Endothelial cell of umbilical vein (primary cell): ENCODE measurements at regions not wholly inside any gene's neighbourhood (a gene's known extent, or its start where the extent isn't known, plus 50 kb on each side); places are given as distances from the start of the nearest gene placed in this dataset.

ENCODE experiments used
- BruUV-seq: library from RNA; stranded (reverse); fragments of 400-500 nt; replicated peaks from 2 replicates; lab custom pipeline; 2021; lab: Mats Ljungman, UMichigan
- CTCF ChIA-PET: fragments of 300-600, 350-600 bp; sonication (Branson Sonifier 250); formaldehyde crosslinking; loops from one replicate; lab custom pipeline; 2021; ENCODE audit warnings: antibody characterized with exemption, inconsistent platforms; lab: Charles Lee
- POLR2A ChIA-PET: fragments of 300-600, 350-600 bp; sonication (Branson Sonifier 250); formaldehyde crosslinking; loops from one replicate; lab custom pipeline; 2021; ENCODE audit warnings: antibody characterized with exemption, inconsistent platforms; lab: Charles Lee
- DNase-seq: peaks from one replicate; pipeline ENCODE4 v3.0.0-alpha.2; 2011; ENCODE audit warnings: low read depth, low spot score
- FAIRE-seq: peaks from 2 replicates; lab custom pipeline; 2011; peaks lifted over from hg19 to GRCh38; lab: Jason Lieb, UNC
- H2AFZ ChIP-seq: 2 replicates; pipeline ENCODE4 v1.6.0; 2012; ENCODE audit warnings: low read depth, low read length, control low read depth, inconsistent platforms
- H3K27ac ChIP-seq: 2 replicates; pipeline ENCODE4 v1.5.1; 2011; ENCODE audit warnings: low read depth, mild to moderate bottlenecking, control low read depth, low read length, moderate library complexity; ENCODE audit not compliant: insufficient read depth
- H3K27me3 ChIP-seq, 2 experiments: 2 replicates each; pipeline versions ENCODE4 v1.6.0 to v1.6.1; 2011; ENCODE audit warnings: low read length in 2 of 2, mixed read lengths in 1 of 2; ENCODE audit not compliant: control insufficient read depth in 2 of 2, insufficient read depth in 2 of 2
- H3K36me3 ChIP-seq, 2 experiments: 2 replicates in 1 of 2; 3 replicates in 1 of 2; pipeline ENCODE4 v1.5.1; 2011; ENCODE audit warnings: low read length in 2 of 2, mild to moderate bottlenecking in 1 of 2, moderate library complexity in 1 of 2; ENCODE audit not compliant: control insufficient read depth in 2 of 2, insufficient read depth in 2 of 2; ENCODE audit errors: extremely low read depth in 1 of 2
- H3K4me1 ChIP-seq: 3 replicates; pipeline ENCODE4 v1.5.1; 2011; ENCODE audit warnings: mild to moderate bottlenecking, low read length; ENCODE audit not compliant: control insufficient read depth, insufficient read depth; ENCODE audit errors: extremely low read depth
- H3K4me2 ChIP-seq: 2 replicates; pipeline ENCODE4 v1.6.1; 2011; ENCODE audit warnings: low read length, control low read depth, mixed read lengths; ENCODE audit not compliant: insufficient read depth
- H3K4me3 ChIP-seq, 3 experiments: fragments of 200-600 bp in 1 of 3; sonication (generic), shearing (Covaris generic) in 1 of 3; replicated peaks in 1 of 3; 2 replicates each; pipeline ENCODE4 v1.5.1; 2011 to 2016; ENCODE audit warnings: control low read depth in 3 of 3, low read length in 3 of 3, mild to moderate bottlenecking in 2 of 3, inconsistent platforms in 1 of 3, low read depth in 1 of 3, moderate library complexity in 1 of 3; ENCODE audit not compliant: insufficient read depth in 1 of 3
- H3K79me2 ChIP-seq: 2 replicates; pipeline ENCODE4 v1.6.0; 2012; ENCODE audit warnings: low read length, inconsistent platforms; ENCODE audit not compliant: control insufficient read depth, insufficient read depth
- H3K9ac ChIP-seq: replicated peaks from 2 replicates; pipeline ENCODE3; 2011; ENCODE audit warnings: low read length, control low read depth; ENCODE audit not compliant: insufficient read depth; ENCODE audit errors: extremely low read depth
- H3K9me1 ChIP-seq: replicated peaks from 3 replicates; pipeline ENCODE4 v1.6.0; 2011; ENCODE audit warnings: mild to moderate bottlenecking, low read length; ENCODE audit not compliant: control insufficient read depth, insufficient read depth; ENCODE audit errors: extremely low read depth
- H3K9me3 ChIP-seq: replicated peaks from 2 replicates; pipeline ENCODE4 v1.5.1; 2012; ENCODE audit warnings: low read length, inconsistent platforms; ENCODE audit not compliant: control insufficient read depth, insufficient read depth
- H4K20me1 ChIP-seq: replicated peaks from 2 replicates; pipeline ENCODE3; 2011; ENCODE audit warnings: mild to moderate bottlenecking, low read length; ENCODE audit not compliant: control insufficient read depth, insufficient read depth; ENCODE audit errors: extremely low read depth
- CTCF ChIP-seq, 2 donors: IDR thresholded peaks; 1 replicate in 1 of 2; 2 replicates in 1 of 2; pipeline ENCODE4 v1.5.1; 2011; ENCODE audit warnings: low read length in 2 of 2, mild to moderate bottlenecking in 2 of 2, moderate library complexity in 2 of 2, control low read depth in 1 of 2, inconsistent platforms in 1 of 2, low read depth in 1 of 2; ENCODE audit not compliant: insufficient read depth in 1 of 2; ENCODE audit errors: extremely low read depth in 1 of 2
- EZH2 ChIP-seq: IDR thresholded peaks from 2 replicates; pipeline ENCODE4 v1.6.1; 2012; ENCODE audit warnings: borderline replicate concordance, low read depth, mild to moderate bottlenecking, moderate library complexity, low read length, inconsistent platforms; ENCODE audit not compliant: severe bottlenecking
- FOS ChIP-seq: IDR thresholded peaks from 2 replicates; pipeline ENCODE4 v1.6.1; 2011; ENCODE audit warnings: mild to moderate bottlenecking, low read length, moderate library complexity, borderline replicate concordance; ENCODE audit not compliant: insufficient read depth
- GATA2 ChIP-seq: IDR thresholded peaks from 2 replicates; pipeline ENCODE4 v1.7.0; 2011; ENCODE audit warnings: low read depth, mild to moderate bottlenecking, moderate library complexity, mixed read lengths, low read length; ENCODE audit not compliant: insufficient read length, insufficient read depth
- JUN ChIP-seq: IDR thresholded peaks from 2 replicates; pipeline ENCODE4 v1.6.1; 2011; ENCODE audit warnings: borderline replicate concordance, low read depth; ENCODE audit not compliant: insufficient read length, insufficient read depth
- MAX ChIP-seq: IDR thresholded peaks from 2 replicates; pipeline ENCODE4 v1.6.1; 2011; ENCODE audit not compliant: insufficient read depth, insufficient read length
- MYC ChIP-seq: IDR thresholded peaks from one replicate; pipeline ENCODE4 v1.6.1; 2011; ENCODE audit warnings: mild to moderate bottlenecking, low read depth, low read length
- POLR2A ChIP-seq: IDR thresholded peaks from 2 replicates; pipeline ENCODE4 v1.6.1; 2012; ENCODE audit warnings: low read depth, mild to moderate bottlenecking, control low read depth, low read length
- POLR2AphosphoS5 ChIP-seq: IDR thresholded peaks from 2 replicates; pipeline ENCODE4 v1.6.1; 2012; ENCODE audit warnings: low read depth, mild to moderate bottlenecking, control low read depth, low read length, moderate library complexity; ENCODE audit not compliant: insufficient read depth
- dilution Hi-C: fragments of 300-500 bp; cut with MboI; formaldehyde crosslinking; loops from one replicate; pipeline ENCODE4 v1.15.0; 2019; ENCODE audit warnings: low sequenced_read_pairs; ENCODE audit not compliant: extremely low pct_ligation_motif_present
- intact Hi-C: fragments of 100-400 bp; cut with micrococcal nuclease; formaldehyde crosslinking; loops from one replicate; pipeline ENCODE4 v1.10.0; 2022

GRCh38 chr4:103272174-103272573, 74.0 kb upstream of the CENPE start:
- no peak for DNase-seq
- Histone ChIP-seq H3K9me1 (no peaks in the 10 kb centered on the region), H3K4me3 (no peak overlapping the region), H3K4me2 (no peak overlapping the region), H2AFZ (no peak overlapping the region), H3K36me3 (no peaks in the 10 kb centered on the region), H3K27ac (no peak overlapping the region), H3K4me1 (no peaks in the 10 kb centered on the region), H3K27me3 (no peaks in the 10 kb centered on the region), H3K79me2 (no peaks in the 10 kb centered on the region), H3K9ac (no peak overlapping the region), H4K20me1 (no peaks in the 10 kb centered on the region), H3K9me3 (no peaks in the 10 kb centered on the region)
- intact Hi-C loops = no loop called here
- dilution Hi-C loops = no loop called here
- ChIA-PET POLR2A (no interaction called here), CTCF (no interaction called here)
- TF ChIP-seq JUN = no peak
- no peak for TF ChIP-seq CTCF (IDR thresholded peaks at IDR 0.05; ENCODE audit: extremely low read depth in 1 of 2, insufficient read depth in 1 of 2, low read depth in 1 of 2, low read length in 2 of 2)
- no peak for TF ChIP-seq MYC
- no peak for TF ChIP-seq POLR2AphosphoS5
- no peak for TF ChIP-seq MAX
- TF ChIP-seq GATA2 = no peak
- no peak for TF ChIP-seq EZH2
- no peak for TF ChIP-seq POLR2A
- no peak for TF ChIP-seq FOS
- no TSS peak for BruUV-seq
- no peak for FAIRE-seq
